Nephron progenitor cell (in vitro differentiated cells): ENCODE measurements at regions not wholly inside any gene's neighbourhood (a gene's known extent, or its start where the extent isn't known, plus 50 kb on each side); places are given as distances from the start of the nearest gene placed in this dataset.

Experiments
- DNase-seq: peaks from one replicate; pipeline ENCODE4 v3.0.0; 2021
- H3K27ac Mint-ChIP-seq: 2 replicates; pipeline ENCODE4 v1.8.0; 2021; ENCODE audit warnings: mild to moderate bottlenecking, moderate library complexity, mixed read lengths
- H3K27me3 Mint-ChIP-seq: 2 replicates; pipeline ENCODE4 v1.8.0; 2021; ENCODE audit warnings: mild to moderate bottlenecking, low read depth, mixed read lengths; ENCODE audit not compliant: poor library complexity
- H3K36me3 Mint-ChIP-seq: 2 replicates; pipeline ENCODE4 v1.8.0; 2021; ENCODE audit warnings: low read depth, mixed read lengths
- H3K4me1 Mint-ChIP-seq: 2 replicates; pipeline ENCODE4 v1.8.0; 2021; ENCODE audit warnings: mixed read lengths
- H3K4me3 Mint-ChIP-seq: 2 replicates; pipeline ENCODE4 v1.8.0; 2021; ENCODE audit warnings: mild to moderate bottlenecking, moderate library complexity, mixed read lengths
- H3K9me3 Mint-ChIP-seq: 2 replicates; pipeline ENCODE4 v1.8.0; 2021; ENCODE audit warnings: mild to moderate bottlenecking, moderate library complexity, mixed read lengths
- CTCF ChIP-seq: fragments of 200-600 bp; sonication (generic); IDR thresholded peaks from 2 replicates; pipeline ENCODE4 v1.5.0; 2021; ENCODE audit warnings: antibody characterized with exemption

GRCh38 chr4:134309715-134310114 is 108.1 kb upstream of the PABPC4L start:
- Mint-ChIP-seq H3K4me3 (no peak overlapping the region), H3K4me1 (no peaks in the 10 kb centered on the region), H3K9me3 (peaks cover 2% of the 10 kb centered on the region), H3K36me3 (no peaks in the 10 kb centered on the region), H3K27ac (no peak overlapping the region), H3K27me3 (no peaks in the 10 kb centered on the region)
- no peak for DNase-seq
- TF ChIP-seq CTCF: no peak

GRCh38 chr4:134308910-134309309 is 107.3 kb upstream of the PABPC4L start:
- no peaks in the 10 kb centered on the region for H3K4me1 Mint-ChIP-seq
- TF ChIP-seq CTCF: no peak
- H3K36me3 Mint-ChIP-seq: no peaks in the 10 kb centered on the region
- peaks cover 4% of the 10 kb centered on the region for H3K9me3 Mint-ChIP-seq
- H3K27me3 Mint-ChIP-seq: no peaks in the 10 kb centered on the region
- DNase-seq: no peak
- no peak overlapping the region for H3K27ac Mint-ChIP-seq
- H3K4me3 Mint-ChIP-seq: no peak overlapping the region

GRCh38 chr4:134298313-134298712 is 96.7 kb upstream of the PABPC4L start:
- no peak for TF ChIP-seq CTCF
- no peak for DNase-seq
- peaks cover 11% of the 10 kb centered on the region for H3K9me3 Mint-ChIP-seq
- no peaks in the 10 kb centered on the region for H3K4me1 Mint-ChIP-seq
- no peak overlapping the region for H3K4me3 Mint-ChIP-seq
- peaks cover 3% of the 10 kb centered on the region for H3K27me3 Mint-ChIP-seq
- H3K27ac Mint-ChIP-seq: no peak overlapping the region
- H3K36me3 Mint-ChIP-seq: no peaks in the 10 kb centered on the region

GRCh38 chr4:134297765-134298164 is 96.2 kb upstream of the PABPC4L start:
- Mint-ChIP-seq H3K9me3 (peaks cover 11% of the 10 kb centered on the region), H3K4me3 (no peak overlapping the region), H3K36me3 (no peaks in the 10 kb centered on the region), H3K27me3 (peaks cover 3% of the 10 kb centered on the region), H3K4me1 (no peaks in the 10 kb centered on the region), H3K27ac (no peak overlapping the region)
- DNase-seq: no peak
- TF ChIP-seq CTCF: no peak

GRCh38 chr4:134282680-134283079 is 81.1 kb upstream of the PABPC4L start:
- Mint-ChIP-seq H3K27me3 (no peaks in the 10 kb centered on the region), H3K27ac (no peak overlapping the region), H3K36me3 (no peaks in the 10 kb centered on the region), H3K9me3 (no peaks in the 10 kb centered on the region), H3K4me1 (no peaks in the 10 kb centered on the region), H3K4me3 (no peak overlapping the region)
- DNase-seq: no peak
- no peak for TF ChIP-seq CTCF

- no peaks in the 10 kb centered on the region for H3K9me3 Mint-ChIP-seq
- no peak for DNase-seq
Measured at GRCh38 chr4:134278675-134279074, 77.1 kb upstream of the PABPC4L start.

More at GRCh38 chr4:134278675-134279074, 77.1 kb upstream of the PABPC4L start:
- TF ChIP-seq CTCF: no peak
- Mint-ChIP-seq H3K4me1 (no peaks in the 10 kb centered on the region), H3K36me3 (no peaks in the 10 kb centered on the region), H3K27me3 (no peaks in the 10 kb centered on the region), H3K4me3 (no peak overlapping the region), H3K27ac (no peak overlapping the region)
